ENCODE measurements at regions not wholly inside any gene's neighbourhood (a gene's known extent, or its start where the extent isn't known, plus 50 kb on each side); places are given as distances from the start of the nearest gene placed in this dataset.

DNA sequence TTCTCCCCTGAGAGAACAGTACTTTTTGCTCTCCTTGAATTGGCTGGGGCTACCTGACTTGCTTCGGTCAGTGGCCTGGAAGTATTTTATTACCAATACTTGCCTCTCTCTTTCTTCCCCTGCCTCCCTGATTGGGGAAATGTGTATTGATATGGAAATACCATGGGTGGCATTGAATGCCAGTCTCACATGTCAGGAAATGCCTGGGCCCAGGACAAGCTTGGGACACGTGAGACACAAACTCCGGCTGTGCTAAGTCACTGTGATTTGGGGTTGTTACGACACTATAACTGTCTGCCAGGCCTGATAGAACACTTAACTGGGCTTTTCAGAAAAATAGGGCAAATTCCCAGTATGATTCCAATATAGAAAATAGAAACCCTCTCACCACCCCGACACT lies 238.3 kb downstream of the GADD45G start:
- TF ChIP-seq EGR1 (IDR thresholded peaks at IDR 0.05; ENCODE audit: borderline replicate concordance in 1 of 2, low read depth in 2 of 2, low read length in 2 of 2) (no peak), BRCA1 (IDR thresholded peaks at IDR 0.05; ENCODE audit: low read depth, low read length) (no peak), MTA3 (IDR thresholded peaks at IDR 0.05; ENCODE audit: borderline replicate concordance, low read length) (no peak), RAD21 (IDR thresholded peaks at IDR 0.05; ENCODE audit: insufficient read depth, low read depth, low read length) (no peak), RELA (IDR thresholded peaks at IDR 0.05; ENCODE audit: borderline replicate concordance, partially characterized antibody) (no peak), CBX5 (IDR thresholded peaks at IDR 0.05; ENCODE audit: low read depth) (no peak), CBFB (IDR thresholded peaks at IDR 0.05; ENCODE audit: low read depth) (no peak), ZNF24 (IDR thresholded peaks at IDR 0.05) (no peak)
- TF ChIP-seq, protein P1, sequence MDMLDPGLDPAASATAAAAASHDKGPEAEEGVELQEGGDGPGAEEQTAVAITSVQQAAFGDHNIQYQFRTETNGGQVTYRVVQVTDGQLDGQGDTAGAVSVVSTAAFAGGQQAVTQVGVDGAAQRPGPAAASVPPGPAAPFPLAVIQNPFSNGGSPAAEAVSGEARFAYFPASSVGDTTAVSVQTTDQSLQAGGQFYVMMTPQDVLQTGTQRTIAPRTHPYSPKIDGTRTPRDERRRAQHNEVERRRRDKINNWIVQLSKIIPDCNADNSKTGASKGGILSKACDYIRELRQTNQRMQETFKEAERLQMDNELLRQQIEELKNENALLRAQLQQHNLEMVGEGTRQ (IDR thresholded peaks at IDR 0.05; ENCODE audit: borderline replicate concordance, low read depth, low read length) = no peak
- TF ChIP-seq, protein P2, sequence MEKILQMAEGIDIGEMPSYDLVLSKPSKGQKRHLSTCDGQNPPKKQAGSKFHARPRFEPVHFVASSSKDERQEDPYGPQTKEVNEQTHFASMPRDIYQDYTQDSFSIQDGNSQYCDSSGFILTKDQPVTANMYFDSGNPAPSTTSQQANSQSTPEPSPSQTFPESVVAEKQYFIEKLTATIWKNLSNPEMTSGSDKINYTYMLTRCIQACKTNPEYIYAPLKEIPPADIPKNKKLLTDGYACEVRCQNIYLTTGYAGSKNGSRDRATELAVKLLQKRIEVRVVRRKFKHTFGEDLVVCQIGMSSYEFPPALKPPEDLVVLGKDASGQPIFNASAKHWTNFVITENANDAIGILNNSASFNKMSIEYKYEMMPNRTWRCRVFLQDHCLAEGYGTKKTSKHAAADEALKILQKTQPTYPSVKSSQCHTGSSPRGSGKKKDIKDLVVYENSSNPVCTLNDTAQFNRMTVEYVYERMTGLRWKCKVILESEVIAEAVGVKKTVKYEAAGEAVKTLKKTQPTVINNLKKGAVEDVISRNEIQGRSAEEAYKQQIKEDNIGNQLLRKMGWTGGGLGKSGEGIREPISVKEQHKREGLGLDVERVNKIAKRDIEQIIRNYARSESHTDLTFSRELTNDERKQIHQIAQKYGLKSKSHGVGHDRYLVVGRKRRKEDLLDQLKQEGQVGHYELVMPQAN (conservative IDR thresholded peaks at IDR 0.05) = no peak
- TF ChIP-seq, protein P3, sequence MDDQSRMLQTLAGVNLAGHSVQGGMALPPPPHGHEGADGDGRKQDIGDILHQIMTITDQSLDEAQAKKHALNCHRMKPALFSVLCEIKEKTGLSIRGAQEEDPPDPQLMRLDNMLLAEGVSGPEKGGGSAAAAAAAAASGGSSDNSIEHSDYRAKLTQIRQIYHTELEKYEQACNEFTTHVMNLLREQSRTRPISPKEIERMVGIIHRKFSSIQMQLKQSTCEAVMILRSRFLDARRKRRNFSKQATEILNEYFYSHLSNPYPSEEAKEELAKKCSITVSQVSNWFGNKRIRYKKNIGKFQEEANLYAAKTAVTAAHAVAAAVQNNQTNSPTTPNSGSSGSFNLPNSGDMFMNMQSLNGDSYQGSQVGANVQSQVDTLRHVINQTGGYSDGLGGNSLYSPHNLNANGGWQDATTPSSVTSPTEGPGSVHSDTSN (IDR thresholded peaks at IDR 0.05; ENCODE audit: insufficient replicate concordance, low read depth, low read length) = no peak
- TF ChIP-seq, protein P4, sequence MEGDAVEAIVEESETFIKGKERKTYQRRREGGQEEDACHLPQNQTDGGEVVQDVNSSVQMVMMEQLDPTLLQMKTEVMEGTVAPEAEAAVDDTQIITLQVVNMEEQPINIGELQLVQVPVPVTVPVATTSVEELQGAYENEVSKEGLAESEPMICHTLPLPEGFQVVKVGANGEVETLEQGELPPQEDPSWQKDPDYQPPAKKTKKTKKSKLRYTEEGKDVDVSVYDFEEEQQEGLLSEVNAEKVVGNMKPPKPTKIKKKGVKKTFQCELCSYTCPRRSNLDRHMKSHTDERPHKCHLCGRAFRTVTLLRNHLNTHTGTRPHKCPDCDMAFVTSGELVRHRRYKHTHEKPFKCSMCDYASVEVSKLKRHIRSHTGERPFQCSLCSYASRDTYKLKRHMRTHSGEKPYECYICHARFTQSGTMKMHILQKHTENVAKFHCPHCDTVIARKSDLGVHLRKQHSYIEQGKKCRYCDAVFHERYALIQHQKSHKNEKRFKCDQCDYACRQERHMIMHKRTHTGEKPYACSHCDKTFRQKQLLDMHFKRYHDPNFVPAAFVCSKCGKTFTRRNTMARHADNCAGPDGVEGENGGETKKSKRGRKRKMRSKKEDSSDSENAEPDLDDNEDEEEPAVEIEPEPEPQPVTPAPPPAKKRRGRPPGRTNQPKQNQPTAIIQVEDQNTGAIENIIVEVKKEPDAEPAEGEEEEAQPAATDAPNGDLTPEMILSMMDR (IDR thresholded peaks at IDR 0.05 in 2 of 3, conservative IDR thresholded peaks at IDR 0.05 in 1 of 3; ENCODE audit: control insufficient read depth in 2 of 3, extremely low read depth in 1 of 3, insufficient read depth in 1 of 3, low read depth in 3 of 3, low read length in 3 of 3) = no peak
